HL-60 (cell line): ENCODE measurements at regions not wholly inside any gene's neighbourhood (a gene's known extent, or its start where the extent isn't known, plus 50 kb on each side); places are given as distances from the start of the nearest gene placed in this dataset.
"Not testable (repeated sequence)": the region's sequence is repeated elsewhere in the genome, so short reads cannot be mapped to it uniquely, and the experiment has no call there.

Experiments
- DNase-seq, 2 experiments: peaks; one replicate each; pipeline ENCODE4 v3.0.0-alpha.2; 2010 to 2020; ENCODE audit warnings: low read depth in 1 of 2, low spot score in 1 of 2
- H3K27ac ChIP-seq: fragments of 250-450 bp; sonication (Bioruptor Pico); replicated peaks from 2 replicates; pipeline ENCODE4 v1.5.1; 2020; ENCODE audit warnings: mild to moderate bottlenecking, moderate library complexity
- H3K27me3 ChIP-seq: fragments of 250-450 bp; sonication (Bioruptor Pico); 2 replicates; pipeline ENCODE4 v1.5.1; 2021; ENCODE audit warnings: mild to moderate bottlenecking, moderate library complexity; ENCODE audit not compliant: insufficient read depth, poor library complexity, severe bottlenecking
- H3K4me3 ChIP-seq: replicated peaks from 2 replicates; pipeline ENCODE4 v1.5.1; 2011; ENCODE audit warnings: mild to moderate bottlenecking, control low read depth, low read length; ENCODE audit not compliant: insufficient read depth
- CTCF ChIP-seq: IDR thresholded peaks from one replicate; pipeline ENCODE4 v1.5.1; 2011; ENCODE audit warnings: low read length, control low read depth, inconsistent platforms; ENCODE audit not compliant: insufficient read depth
- GABPA ChIP-seq: IDR thresholded peaks from 2 replicates; pipeline ENCODE4 v1.6.1; 2012; ENCODE audit warnings: low read depth
- POLR2AphosphoS5 ChIP-seq: IDR thresholded peaks from 2 replicates; pipeline ENCODE4 v1.6.1; 2012; ENCODE audit warnings: low read depth
- REST ChIP-seq: IDR thresholded peaks from 2 replicates; pipeline ENCODE4 v1.6.1; 2012; ENCODE audit warnings: low read depth; ENCODE audit not compliant: insufficient replicate concordance
- SPI1 ChIP-seq: IDR thresholded peaks from 2 replicates; pipeline ENCODE4 v1.6.1; 2012; ENCODE audit warnings: low read depth, mild to moderate bottlenecking, borderline replicate concordance

GRCh38 chrX:63032811-63033210, 318.3 kb downstream of the SPIN4 start:
- no peak overlapping the region for H3K4me3 ChIP-seq
- no peak overlapping the region for H3K27ac ChIP-seq
- no peak for DNase-seq
- H3K27me3 ChIP-seq: no peaks in the 10 kb centered on the region
- TF ChIP-seq REST: no peak
- TF ChIP-seq SPI1: no peak
- no peak for TF ChIP-seq GABPA
- TF ChIP-seq CTCF: no peak
- TF ChIP-seq POLR2AphosphoS5: no peak

GRCh38 chrX:63013549-63013948, 337.6 kb downstream of the SPIN4 start:
- no peak for DNase-seq
- TF ChIP-seq REST: no peak
- TF ChIP-seq CTCF: no peak
- no peak for TF ChIP-seq SPI1
- no peak for TF ChIP-seq GABPA
- TF ChIP-seq POLR2AphosphoS5: no peak

GRCh38 chrX:63012574-63012973, 338.6 kb downstream of the SPIN4 start:
- DNase-seq: no peak
- TF ChIP-seq CTCF: no peak
- no peak for TF ChIP-seq SPI1
- TF ChIP-seq REST: no peak
- no peak for TF ChIP-seq POLR2AphosphoS5
- TF ChIP-seq GABPA: no peak
- H3K4me3 ChIP-seq: no peak overlapping the region
- H3K27me3 ChIP-seq: no peaks in the 10 kb centered on the region
- H3K27ac ChIP-seq: no peak overlapping the region

More at GRCh38 chrX:63013549-63013948, 337.6 kb downstream of the SPIN4 start:
- Histone ChIP-seq H3K27ac (no peak overlapping the region), H3K4me3 (no peak overlapping the region), H3K27me3 (no peaks in the 10 kb centered on the region)

GRCh38 chrX:63000196-63000595, 350.9 kb downstream of the SPIN4 start:
- not testable (repeated sequence) for H3K4me3 ChIP-seq, DNase-seq, H3K27ac ChIP-seq, H3K27me3 ChIP-seq
